CD4-positive, alpha-beta T cell treated with Interleukin-6 at 100 ng/mL for 8 hours (primary cell): ENCODE measurements at regions not wholly inside any gene's neighbourhood (a gene's known extent, or its start where the extent isn't known, plus 50 kb on each side); places are given as distances from the start of the nearest gene placed in this dataset.
"Not testable (repeated sequence)": the region's sequence is repeated elsewhere in the genome, so short reads cannot be mapped to it uniquely, and the experiment has no call there.

Experiments
- DNase-seq: peaks from one replicate; pipeline ENCODE4 v3.0.0-alpha.2; 2020; ENCODE audit warnings: mixed read lengths, low spot score

DNA sequence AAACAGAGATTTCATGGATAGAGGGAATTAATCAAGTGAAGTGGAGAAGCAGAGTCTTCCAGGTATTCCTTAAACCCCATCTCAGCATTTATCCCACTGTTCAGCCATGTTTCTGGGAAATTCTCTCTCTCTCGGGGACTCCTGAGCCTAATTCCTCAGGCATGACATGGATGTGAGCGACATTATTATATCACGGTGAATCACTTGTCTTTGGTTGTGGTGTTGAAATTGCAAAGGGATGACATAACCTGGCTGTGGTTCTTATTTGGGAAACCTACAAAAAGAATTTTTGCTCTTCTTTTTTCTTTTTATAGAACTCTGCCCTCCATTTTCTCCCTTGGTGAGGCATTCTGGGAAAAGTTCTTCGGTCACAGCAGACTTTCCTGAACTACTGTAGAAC is 457.9 kb upstream of the PTGER4 start:
- no peak for DNase-seq

DNA sequence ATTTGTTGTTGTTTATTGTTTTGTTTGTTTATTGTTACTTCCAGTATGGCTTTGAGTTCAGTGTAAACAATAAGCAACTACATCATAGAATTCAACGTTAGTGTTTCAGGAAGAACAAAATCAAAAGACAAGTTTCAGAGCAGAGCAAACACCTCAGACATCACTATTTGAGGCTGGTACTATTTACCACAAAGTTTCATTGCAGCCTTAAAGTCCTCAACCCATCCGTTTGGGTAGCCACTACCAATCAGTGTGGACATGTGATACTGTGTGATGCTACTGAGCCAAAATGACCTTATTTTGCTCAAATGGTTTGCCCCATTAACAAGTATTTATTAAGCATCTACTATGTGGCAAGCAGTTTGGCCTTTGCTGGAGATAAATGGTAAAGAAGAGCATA is 458.5 kb upstream of the PTGER4 start:
- no peak for DNase-seq

DNA sequence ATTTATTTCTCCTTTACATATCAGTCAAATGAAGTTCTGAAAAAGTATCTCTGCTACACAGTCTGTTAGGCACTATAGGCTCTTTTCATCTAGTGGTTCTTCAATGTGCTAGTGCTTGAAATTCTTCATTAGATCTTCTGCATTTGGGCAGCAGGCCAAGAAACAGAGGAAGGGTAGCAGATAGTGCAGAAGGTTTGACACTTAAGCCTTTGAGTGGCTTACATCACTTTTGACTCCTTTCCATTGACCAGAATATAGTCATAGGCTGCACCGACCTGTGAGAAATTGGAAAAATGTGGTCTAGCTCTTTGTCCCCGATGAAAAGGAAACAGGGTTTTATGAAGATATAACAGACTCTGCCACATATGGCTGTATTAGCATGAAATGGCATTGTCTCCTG is 459.5 kb upstream of the PTGER4 start:
- DNase-seq = no peak

DNA sequence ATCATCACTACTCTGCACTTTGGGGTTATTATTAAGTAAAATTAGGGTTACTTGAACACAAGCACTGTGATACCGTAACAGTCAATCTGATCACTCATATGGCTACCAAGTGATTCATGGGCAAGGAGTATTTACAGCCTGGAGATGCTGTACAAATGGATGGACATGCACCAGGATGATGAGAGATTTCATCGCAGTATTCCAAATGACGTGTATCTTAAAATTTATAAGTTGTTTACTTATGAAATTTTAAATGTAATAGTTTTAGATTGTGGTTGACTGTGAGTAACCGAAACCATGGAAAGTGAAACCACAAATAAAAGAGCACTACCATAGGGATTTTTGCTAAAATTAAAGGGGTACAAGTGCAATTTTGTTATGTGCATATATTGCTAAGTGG is 462.2 kb upstream of the PTGER4 start:
- no peak for DNase-seq

DNA sequence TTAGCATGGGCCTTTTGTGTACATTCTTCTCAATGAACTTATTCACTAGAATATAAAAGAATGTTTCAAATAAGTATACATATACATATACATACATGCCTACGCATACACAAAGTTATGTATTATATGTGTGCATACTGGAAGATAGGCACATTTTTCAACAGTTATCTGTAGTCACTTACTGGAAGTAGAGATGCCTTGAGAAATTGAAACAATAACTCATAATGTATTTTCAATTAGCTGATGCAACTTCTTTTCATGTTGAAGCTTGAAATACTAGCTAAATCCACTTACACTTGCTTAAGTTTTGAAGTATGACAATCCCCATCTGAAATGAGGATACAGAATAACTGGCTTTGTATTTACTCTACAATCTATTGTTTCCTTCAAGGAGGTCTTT is 469.0 kb upstream of the PTGER4 start:
- DNase-seq = no peak

DNA sequence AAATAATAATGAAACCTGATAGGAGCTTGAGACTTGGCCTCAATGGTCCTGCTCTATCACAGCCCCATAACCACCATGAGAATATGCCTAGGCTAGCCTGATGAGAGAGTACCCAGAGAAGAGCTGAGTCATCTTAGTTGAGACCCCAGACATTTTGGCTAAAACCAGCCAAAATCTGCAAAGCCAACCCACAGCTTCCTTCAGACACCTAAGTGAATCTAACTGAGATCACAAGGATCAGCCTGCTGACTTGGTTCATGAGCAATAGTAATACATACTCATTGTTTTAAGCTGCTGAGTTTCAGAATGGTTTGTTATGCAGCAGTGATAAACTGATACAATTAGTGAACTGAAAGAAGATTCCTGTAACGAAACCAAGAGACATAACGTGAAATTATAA is 473.7 kb upstream of the PTGER4 start:
- DNase-seq = no peak

DNA sequence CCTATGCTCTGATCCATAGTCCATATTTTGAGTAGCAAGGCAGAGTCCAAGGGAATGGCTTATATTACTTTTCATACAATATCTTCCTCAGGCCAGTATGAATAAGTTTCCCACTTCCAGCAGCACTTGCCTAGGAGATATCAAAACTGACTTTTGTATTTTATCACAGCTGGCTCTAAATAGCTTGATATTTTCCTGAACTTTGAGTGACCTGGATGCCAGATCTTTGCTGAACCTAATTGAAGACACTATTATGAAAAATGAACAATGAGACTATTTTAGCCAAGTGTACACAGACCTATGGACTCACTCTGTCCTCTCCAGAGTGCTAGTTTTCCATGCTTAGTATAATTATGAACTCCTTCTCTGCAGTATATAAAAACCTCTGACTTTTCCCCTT is 475.6 kb upstream of the PTGER4 start:
- DNase-seq = no peak

DNA sequence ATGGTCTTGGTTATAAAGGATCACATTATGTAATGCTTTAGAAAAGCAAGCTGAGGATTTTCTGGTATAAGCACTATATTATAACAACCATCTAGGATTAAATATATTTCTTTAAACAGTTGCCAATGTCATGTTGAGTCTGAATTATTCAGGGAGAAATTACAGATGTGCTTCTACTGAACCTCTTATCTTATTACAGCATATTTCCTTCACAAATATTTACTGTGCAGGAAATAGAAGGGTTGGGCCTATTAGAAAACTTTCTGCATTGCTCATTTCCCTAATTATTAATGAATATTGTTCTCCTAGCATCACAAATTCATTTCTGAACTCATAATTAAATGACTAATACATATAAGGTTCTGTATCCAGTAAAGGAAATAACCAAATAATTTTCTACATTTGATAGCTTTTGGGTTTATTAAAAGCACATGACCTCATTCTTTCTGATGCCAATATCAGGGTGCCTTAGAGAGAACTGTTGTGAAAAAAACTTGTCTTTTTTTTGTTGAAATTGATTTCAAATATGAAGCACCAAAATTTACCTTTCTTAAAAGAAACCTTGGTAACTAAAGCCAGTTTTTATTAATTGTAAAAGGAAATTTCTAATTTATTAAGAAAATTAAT is 476.8 kb upstream of the PTGER4 start:
- DNase-seq = no peak

DNA sequence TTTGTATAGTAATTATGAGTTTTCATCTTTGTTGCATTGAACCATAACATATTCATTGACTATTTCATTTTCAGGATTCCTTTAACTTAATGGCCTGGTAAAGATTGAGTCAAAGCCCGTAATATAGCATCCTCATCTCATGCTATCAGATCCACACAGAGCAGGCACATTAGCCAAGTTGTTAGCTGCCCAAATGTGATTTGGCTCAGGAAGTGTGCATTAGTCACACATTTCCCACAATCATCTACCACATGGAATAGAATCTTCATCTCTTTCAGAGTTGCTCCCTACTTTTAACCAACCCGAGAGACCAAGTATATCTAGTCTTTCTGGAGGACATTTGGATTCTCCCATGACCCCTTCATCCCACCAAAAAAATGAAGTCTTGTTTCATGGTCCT is 481.0 kb upstream of the PTGER4 start:
- no peak for DNase-seq

DNA sequence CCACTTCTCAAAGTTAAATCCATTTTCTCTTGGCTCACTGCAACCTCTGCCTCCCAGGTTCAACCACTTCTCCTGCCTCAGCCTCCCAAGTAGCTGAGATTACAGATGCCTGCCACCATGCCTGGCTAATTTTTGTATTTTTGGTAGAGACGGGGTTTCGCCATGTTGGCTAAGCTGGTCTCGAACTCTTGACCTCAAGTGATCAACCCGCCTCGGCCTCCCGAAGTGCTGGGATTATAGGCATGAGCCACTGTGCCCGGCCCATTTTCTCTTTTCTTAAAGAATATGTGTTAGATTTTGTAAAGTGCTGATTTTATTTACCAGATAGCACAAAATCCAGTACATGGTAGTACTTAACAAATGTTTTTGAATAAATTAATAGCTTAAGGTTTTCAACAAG is 484.1 kb upstream of the PTGER4 start:
- not testable (repeated sequence) for DNase-seq

DNA sequence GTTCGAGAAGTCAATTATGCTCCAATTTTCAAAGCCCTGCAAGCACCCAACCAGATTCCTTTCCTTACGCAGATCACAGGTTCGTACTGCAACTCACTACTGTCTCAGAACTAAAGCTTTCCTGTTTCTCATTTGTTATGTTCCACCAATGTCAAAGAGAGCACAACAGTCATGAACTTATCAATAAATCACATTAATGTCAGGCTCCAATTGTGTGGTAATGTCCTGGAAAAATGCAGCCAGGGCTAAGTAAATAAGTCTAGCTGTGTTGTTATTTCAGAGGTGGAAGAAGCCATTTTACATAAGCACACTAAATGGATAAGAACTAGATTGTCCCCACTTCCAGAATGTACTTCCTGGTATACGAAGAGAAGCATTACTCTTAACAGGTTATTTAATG is 488.6 kb upstream of the PTGER4 start:
- no peak for DNase-seq

DNA sequence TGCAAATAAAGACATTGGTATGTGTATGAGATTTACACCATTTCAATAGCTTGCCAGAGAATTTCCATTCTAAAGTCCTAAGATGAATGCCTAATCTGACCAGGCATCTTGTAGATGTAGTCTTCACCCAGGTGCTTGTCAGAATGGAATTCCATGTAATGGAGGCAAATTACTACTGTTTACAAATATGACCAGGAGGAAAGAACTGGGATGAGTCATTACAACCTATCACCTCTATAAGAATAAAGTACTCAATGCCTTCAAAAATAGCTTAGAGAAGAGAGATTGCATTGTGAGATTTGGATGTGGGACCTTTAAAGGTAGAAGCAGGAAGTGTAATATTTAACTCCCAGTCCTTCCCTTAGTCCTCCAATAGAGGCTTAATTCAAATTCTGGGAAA is 507.0 kb upstream of the PTGER4 start:
- DNase-seq = no peak

DNA sequence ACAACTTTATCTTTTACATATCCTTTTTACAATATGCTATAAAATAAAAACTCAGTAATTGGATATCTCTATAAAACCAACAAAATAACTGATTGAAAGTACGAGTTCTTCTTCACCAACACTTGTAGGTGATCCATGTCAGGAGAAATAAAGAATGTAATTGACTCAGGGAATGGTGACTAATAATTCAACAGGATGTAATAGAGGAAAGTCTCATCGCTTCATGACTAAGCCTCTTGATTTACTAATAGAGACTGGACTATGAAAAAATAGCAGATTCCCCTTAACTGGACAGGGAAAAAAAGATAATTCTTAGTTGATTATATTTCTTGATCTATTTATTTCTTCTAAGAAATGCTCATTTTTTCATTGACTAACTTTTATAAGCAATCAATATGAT is 507.7 kb upstream of the PTGER4 start:
- no peak for DNase-seq

DNA sequence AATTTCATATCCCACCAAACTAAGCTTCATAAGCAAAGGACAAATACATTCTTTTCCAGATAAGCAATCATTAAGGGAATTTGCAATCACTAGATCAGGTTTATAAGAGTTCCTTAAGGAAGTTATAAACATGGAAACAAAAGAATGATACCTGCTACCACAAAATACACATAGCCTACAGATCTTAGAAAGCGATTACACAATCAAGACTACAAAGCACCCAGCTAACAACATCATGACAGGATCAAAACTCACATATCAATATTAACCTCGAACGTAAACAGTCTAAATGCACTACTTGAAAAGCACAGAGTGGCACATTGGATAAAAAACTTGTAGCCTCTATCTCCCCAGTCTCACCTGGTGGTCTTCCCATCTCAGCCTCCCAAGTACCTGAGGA is 512.4 kb upstream of the PTGER4 start:
- no peak for DNase-seq

DNA sequence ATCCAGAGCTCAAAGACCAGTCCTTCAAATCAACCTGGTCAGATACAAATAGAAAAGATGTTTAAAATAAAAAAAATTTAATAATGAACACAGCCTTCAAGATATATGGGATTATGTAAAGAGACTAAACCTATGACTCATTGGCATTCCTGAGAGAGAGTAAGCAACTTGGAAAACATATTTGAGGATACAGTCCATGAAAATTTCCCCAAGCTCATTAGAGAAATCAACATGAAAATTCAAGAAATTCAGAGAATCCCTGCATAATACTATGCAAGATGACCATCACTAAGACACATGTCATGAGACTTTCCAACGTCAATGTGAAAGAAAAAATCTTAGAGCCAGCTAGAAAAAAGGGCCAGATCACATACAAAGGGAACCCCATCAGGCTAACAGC is 512.9 kb upstream of the PTGER4 start:
- no peak for DNase-seq

DNA sequence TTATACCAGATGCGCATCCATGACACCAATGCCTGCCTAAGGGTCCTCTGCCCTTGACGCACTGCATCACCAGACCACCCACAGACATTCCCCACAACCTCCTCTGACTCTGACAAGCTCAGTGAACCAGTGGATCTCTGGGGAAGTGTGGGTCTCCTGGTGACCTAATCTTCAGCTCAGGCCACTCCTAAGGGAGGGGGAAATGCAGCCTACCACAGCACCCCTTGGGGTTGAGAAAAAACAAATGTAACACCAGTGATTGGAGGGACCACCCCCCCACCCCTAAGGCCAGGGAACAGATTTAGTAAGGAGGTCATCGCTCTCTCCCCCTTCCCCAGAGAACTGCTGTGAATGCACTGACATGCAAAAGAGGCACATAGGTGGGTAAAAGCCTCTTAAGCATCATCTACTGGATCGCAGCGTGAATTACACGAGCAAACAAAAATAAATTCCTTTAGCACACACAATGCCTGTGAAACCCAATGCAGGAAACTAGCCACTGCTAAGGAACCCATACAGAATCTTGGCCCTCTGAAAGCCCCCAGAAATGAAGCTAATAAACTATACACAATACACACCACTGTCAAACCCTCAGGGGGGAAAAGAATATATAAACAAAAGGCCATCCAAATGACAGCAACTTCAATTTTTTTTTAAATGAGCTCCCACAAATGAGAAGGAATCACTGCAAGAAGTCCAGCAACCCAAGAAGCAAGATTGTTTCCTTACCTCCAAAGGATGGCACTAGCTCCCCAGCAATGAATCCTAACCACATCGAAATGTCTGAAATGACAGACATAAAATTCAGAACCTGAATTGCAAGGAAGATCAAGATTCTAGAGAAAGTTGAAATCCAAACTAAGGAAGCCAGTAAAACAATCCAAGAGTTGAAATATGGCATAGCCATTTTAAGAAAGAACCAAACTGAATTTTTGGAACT is 513.7 kb upstream of the PTGER4 start:
- DNase-seq = peak; percentile 18

DNA sequence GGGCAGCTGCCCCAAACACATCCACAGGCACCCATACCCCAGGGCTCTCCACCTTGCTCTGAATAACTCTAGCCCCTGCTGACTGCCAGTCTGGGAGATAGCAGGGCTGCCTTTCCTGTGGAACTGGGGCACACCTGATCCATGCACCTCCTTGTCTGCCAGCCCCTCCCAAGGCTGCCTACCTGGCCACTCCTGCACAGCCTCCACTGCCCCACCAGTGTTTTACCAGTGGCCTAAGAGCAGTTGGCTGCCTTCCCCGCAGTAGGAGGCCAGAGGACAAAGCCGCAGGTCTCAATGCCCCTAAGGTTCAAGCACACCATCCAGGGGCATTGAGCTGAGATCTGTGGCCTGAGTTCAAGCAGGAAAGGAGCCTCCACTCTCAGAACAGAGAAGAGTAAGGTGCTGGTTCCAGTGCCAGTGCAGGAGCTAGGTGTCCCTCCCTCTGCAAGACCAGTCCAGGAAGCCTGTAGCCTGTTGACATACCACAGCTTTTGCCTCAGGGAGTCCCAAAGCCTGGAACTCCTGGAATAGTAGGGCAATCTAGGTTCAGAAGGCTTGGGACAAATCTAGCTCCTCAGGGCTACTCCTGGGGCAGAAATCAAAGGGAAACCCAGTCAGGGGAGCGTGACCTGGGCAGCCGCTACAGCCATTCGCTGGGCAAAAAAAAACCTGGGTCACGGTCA is 514.5 kb upstream of the PTGER4 start:
- DNase-seq = no peak

DNA sequence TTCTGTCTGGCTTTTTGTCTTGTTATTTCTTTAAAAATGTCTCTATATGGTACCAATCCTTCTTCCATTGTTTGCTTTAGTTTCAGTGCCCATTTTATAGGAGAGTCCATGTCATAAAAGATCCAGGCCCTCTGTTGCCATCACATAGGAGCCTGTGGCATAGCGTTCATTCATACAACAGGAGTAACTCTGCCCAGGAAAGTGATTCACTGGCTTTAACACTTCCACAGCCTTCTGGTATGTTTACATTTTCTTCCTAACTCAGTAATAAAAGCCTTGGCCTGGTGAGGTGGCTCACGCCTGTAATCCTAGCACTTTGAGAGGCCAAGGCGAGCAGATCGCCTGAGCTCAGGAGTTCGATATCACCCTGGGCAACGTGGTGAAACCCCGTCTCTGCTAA is 519.3 kb upstream of the PTGER4 start:
- DNase-seq = no peak

DNA sequence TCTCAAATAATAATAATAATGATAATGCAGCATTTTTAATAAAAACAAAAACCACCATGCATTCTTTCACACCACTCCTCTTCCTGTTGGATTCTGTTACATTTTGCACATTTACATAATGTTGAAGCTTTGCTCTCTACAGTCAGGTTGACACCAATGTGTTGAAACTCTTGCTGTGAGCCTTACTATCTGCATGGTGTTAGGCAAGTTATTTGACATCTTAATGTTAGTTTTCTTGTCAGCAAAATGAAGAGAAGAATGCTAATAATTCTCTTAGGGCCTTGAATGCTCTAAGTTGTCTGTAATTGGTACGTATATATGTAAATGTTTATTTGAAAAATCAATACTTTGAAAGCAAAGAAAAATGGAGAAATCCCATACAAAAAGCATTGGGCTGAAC is 525.5 kb upstream of the PTGER4 start:
- DNase-seq = no peak

DNA sequence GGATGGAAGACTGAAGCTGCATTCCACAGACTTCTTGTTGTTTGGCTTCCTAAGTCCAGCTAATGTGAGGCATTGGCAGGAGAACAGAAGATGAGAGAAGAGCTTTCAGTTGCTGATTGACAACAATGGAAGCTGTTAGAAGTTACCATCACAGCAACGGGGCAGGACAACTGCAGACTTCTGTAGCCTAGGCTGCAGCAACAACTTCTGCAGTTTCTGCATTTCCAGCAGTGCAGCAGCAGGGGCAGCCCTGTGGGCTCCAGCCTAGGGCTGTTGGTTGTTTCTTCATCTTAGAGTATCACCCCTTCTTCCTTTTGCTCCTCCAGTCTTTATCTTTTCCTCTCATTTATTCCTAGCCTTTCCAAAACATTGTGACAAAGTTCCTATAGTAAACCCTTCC is 528.8 kb upstream of the PTGER4 start:
- DNase-seq = no peak

DNA sequence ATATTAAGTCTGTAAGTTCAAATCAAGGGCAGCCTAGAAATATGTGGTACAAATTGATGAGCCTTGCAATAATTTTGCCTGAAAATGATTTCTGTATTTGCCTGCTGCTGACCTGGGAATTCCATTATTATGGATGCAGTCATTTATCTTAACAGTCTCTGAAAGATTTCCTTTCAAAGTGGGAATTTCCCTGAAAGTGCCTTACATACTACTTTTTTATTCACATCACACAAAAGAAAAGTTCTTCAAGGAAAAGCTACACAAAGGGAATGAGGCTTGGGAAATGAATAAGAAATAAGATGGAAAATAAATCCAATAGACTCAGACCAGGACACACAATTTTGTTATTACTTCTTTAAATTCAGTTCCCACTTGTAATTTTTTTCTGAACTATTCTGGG is 537.8 kb upstream of the PTGER4 start:
- no peak for DNase-seq

DNA sequence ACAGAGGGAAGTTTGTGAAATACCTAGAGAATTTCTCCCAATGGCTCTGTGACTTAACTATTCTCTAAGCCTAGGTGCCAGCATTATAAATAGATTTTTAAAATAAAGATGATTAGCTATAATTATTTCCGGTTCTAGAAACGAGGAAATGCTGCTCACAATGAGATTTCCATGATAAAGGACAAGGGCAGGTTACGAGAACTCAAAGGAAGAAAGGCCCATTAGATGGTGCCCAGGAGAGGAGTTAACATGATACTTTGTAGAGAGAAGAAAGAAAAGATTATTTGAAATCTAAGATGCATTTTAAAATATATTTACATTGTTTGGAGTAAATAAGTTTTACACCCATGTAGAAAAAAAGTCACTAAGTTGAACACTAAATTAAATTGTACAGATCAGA is 538.3 kb upstream of the PTGER4 start:
- no peak for DNase-seq

DNA sequence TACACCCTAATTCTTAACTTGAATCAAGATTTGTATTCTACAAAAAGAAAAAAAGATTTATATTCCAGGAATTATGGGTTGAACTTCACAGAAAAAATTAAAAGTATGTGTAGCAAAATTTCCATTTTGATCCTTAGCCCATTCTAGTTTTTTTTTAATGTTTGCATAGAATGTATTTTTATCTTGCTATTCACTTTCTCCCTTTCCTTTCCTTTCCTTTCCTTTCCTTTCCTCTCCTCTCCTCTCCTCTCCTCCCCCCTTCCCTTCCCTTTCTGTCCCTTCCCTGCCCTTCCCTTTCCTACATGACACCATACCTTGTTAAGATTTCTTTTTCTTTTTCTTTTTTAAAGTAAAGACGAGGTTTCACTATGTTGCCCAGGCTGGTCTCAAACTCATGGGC is 542.5 kb upstream of the PTGER4 start:
- no peak for DNase-seq
